Mesendoderm (in vitro differentiated cells): ENCODE measurements at regions not wholly inside any gene's neighbourhood (a gene's known extent, or its start where the extent isn't known, plus 50 kb on each side); places are given as distances from the start of the nearest gene placed in this dataset.
A peak's percentile ranks its signal among the peaks of the same experiment; 100 is the strongest.

Experiments used
- DNase-seq: peaks from one replicate; pipeline ENCODE4 v3.0.0; 2013
- H2AK5ac ChIP-seq: 2 replicates; pipeline ENCODE4 v1.6.1; 2013; ENCODE audit warnings: low read length, inconsistent platforms
- H2BK120ac ChIP-seq: 2 replicates; pipeline ENCODE4 v1.6.1; 2013; ENCODE audit warnings: low read depth, mild to moderate bottlenecking, low read length, moderate library complexity, mixed read lengths
- H2BK15ac ChIP-seq: replicated peaks from 2 replicates; pipeline ENCODE4 v1.6.1; 2013; ENCODE audit warnings: low read depth, mild to moderate bottlenecking, moderate library complexity
- H2BK5ac ChIP-seq: 2 replicates; pipeline ENCODE4 v1.6.1; 2013; ENCODE audit warnings: low read length, inconsistent platforms
- H3K18ac ChIP-seq: 2 replicates; pipeline ENCODE4 v1.6.1; 2013; ENCODE audit warnings: mild to moderate bottlenecking, low read length, mixed read lengths
- H3K23ac ChIP-seq: one replicate; pipeline ENCODE4 v1.6.1; 2013; ENCODE audit warnings: low read length
- H3K27ac ChIP-seq: 2 replicates; pipeline ENCODE4 v1.5.1; 2013; ENCODE audit warnings: low read depth, mild to moderate bottlenecking, inconsistent platforms, low read length, moderate library complexity
- H3K27me3 ChIP-seq: 2 replicates; pipeline ENCODE4 v1.6.1; 2013; ENCODE audit warnings: low read length, control low read depth, mild to moderate bottlenecking, inconsistent platforms; ENCODE audit not compliant: insufficient read depth, poor library complexity
- H3K36me3 ChIP-seq: 2 replicates; pipeline ENCODE4 v1.6.1; 2013; ENCODE audit warnings: low read length, inconsistent platforms; ENCODE audit not compliant: control insufficient read depth, insufficient read depth
- H3K4ac ChIP-seq: one replicate; pipeline ENCODE4 v1.6.1; 2013; ENCODE audit warnings: low read depth, mild to moderate bottlenecking, low read length, moderate library complexity
- H3K4me1 ChIP-seq: 2 replicates; pipeline ENCODE4 v1.6.1; 2013; ENCODE audit warnings: low read depth, low read length, inconsistent platforms; ENCODE audit not compliant: control insufficient read depth
- H3K4me2 ChIP-seq: 2 replicates; pipeline ENCODE4 v1.6.1; 2013; ENCODE audit warnings: low read length
- H3K4me3 ChIP-seq: 2 replicates; pipeline ENCODE4 v1.5.1; 2013; ENCODE audit warnings: mild to moderate bottlenecking, low read length
- H3K56ac ChIP-seq: one replicate; pipeline ENCODE4 v1.6.1; 2013; ENCODE audit warnings: low read length
- H3K79me1 ChIP-seq: 2 replicates; pipeline ENCODE4 v1.6.1; 2013; ENCODE audit warnings: low read length, inconsistent platforms
- H3K79me2 ChIP-seq: 2 replicates; pipeline ENCODE4 v1.6.1; 2013; ENCODE audit warnings: mild to moderate bottlenecking, low read length; ENCODE audit not compliant: control insufficient read depth, insufficient read depth
- H3K9ac ChIP-seq: 2 replicates; pipeline ENCODE4 v1.6.1; 2013; ENCODE audit warnings: low read length, inconsistent platforms
- H4K5ac ChIP-seq: one replicate; pipeline ENCODE4 v1.6.1; 2013; ENCODE audit warnings: low read length
- H4K8ac ChIP-seq: one replicate; pipeline ENCODE4 v1.6.1; 2013; ENCODE audit warnings: low read depth, mild to moderate bottlenecking, control low read depth, low read length, moderate library complexity
- WGBS: extraction: QIAGEN DNeasy Blood & Tissue Kit; methylation state at CpG from one replicate; pipeline ENCODE4 v1.1.7; 2013; ENCODE audit warnings: low lambda C conversion rate, missing lambda C conversion rate; ENCODE audit not compliant: insufficient coverage; ENCODE audit errors: extremely low coverage; 5-methylcytosine and 5-hydroxymethylcytosine counted together

GRCh38 chr6:91173186-91173585 is 586.3 kb upstream of the MAP3K7 start:
- H3K18ac ChIP-seq = no peak overlapping the region
- H3K4me3 ChIP-seq = no peak overlapping the region
- H2BK15ac ChIP-seq = no peak overlapping the region
- H2BK120ac ChIP-seq = no peak overlapping the region
- H3K27me3 ChIP-seq = no peaks in the 10 kb centered on the region
- no peak overlapping the region for H3K56ac ChIP-seq
- no peak for DNase-seq
- no peak overlapping the region for H3K27ac ChIP-seq
- no peaks in the 10 kb centered on the region for H3K36me3 ChIP-seq
- H4K8ac ChIP-seq = no peak overlapping the region
- H2AK5ac ChIP-seq = no peak overlapping the region
- H2BK5ac ChIP-seq = no peak overlapping the region
- no peaks in the 10 kb centered on the region for H3K79me1 ChIP-seq
- H3K23ac ChIP-seq = no peak overlapping the region
- H3K4me1 ChIP-seq = no peaks in the 10 kb centered on the region
- H3K79me2 ChIP-seq = no peaks in the 10 kb centered on the region
- no CpG with 5 or more reads among the region's 3 CpGs for WGBS
- no peak overlapping the region for H3K4me2 ChIP-seq
- H4K5ac ChIP-seq = no peak overlapping the region
- no peak overlapping the region for H3K4ac ChIP-seq
- H3K9ac ChIP-seq = no peak overlapping the region

GRCh38 chr6:91171754-91172462 is 585.0 kb upstream of the MAP3K7 start:
- H3K56ac ChIP-seq = no peak overlapping the region
- WGBS = no CpG with 5 or more reads among the region's 7 CpGs
- H3K79me1 ChIP-seq = no peaks in the 10 kb centered on the region
- H2BK15ac ChIP-seq = no peak overlapping the region
- no peak overlapping the region for H3K9ac ChIP-seq
- no peaks in the 10 kb centered on the region for H3K79me2 ChIP-seq
- H2AK5ac ChIP-seq = no peak overlapping the region
- H2BK120ac ChIP-seq = no peak overlapping the region
- H3K18ac ChIP-seq = no peak overlapping the region
- no peak overlapping the region for H4K8ac ChIP-seq
- H3K4ac ChIP-seq = no peak overlapping the region
- no peak for DNase-seq
- no peak overlapping the region for H3K4me3 ChIP-seq
- H3K23ac ChIP-seq = no peak overlapping the region
- H3K4me2 ChIP-seq = no peak overlapping the region
- H3K4me1 ChIP-seq = no peaks in the 10 kb centered on the region
- H3K27ac ChIP-seq = no peak overlapping the region
- H4K5ac ChIP-seq = no peak overlapping the region
- no peaks in the 10 kb centered on the region for H3K36me3 ChIP-seq
- H2BK5ac ChIP-seq = no peak overlapping the region
- no peaks in the 10 kb centered on the region for H3K27me3 ChIP-seq

- Histone ChIP-seq H4K5ac (no peak overlapping the region), H3K79me2 (no peaks in the 10 kb centered on the region), H2AK5ac (no peak overlapping the region), H3K36me3 (no peaks in the 10 kb centered on the region), H3K4me2 (no peak overlapping the region), H2BK120ac (no peak overlapping the region), H3K4me3 (no peak overlapping the region), H3K23ac (no peak overlapping the region), H3K18ac (no peak overlapping the region), H3K9ac (no peak overlapping the region), H4K8ac (no peak overlapping the region), H3K27ac (no peak overlapping the region), H3K27me3 (no peaks in the 10 kb centered on the region), H3K56ac (no peak overlapping the region), H2BK15ac (no peak overlapping the region), H3K79me1 (no peaks in the 10 kb centered on the region), H3K4me1 (no peaks in the 10 kb centered on the region), H2BK5ac (no peak overlapping the region), H3K4ac (no peak overlapping the region)
- DNase-seq = peak; percentile 42
- no CpG with 5 or more reads among the region's 3 CpGs for WGBS
Observed at GRCh38 chr6:91167846-91168245, 581.0 kb upstream of the MAP3K7 start.

GRCh38 chr6:91166271-91167046 is 579.6 kb upstream of the MAP3K7 start:
- H3K9ac ChIP-seq = no peak overlapping the region
- H3K27ac ChIP-seq = no peak overlapping the region
- no peak overlapping the region for H3K4me3 ChIP-seq
- H3K79me1 ChIP-seq = no peaks in the 10 kb centered on the region
- H3K4me1 ChIP-seq = no peaks in the 10 kb centered on the region
- H2AK5ac ChIP-seq = no peak overlapping the region
- no peak for DNase-seq
- H3K18ac ChIP-seq = no peak overlapping the region
- H3K4me2 ChIP-seq = no peak overlapping the region
- no peak overlapping the region for H2BK5ac ChIP-seq
- H3K4ac ChIP-seq = no peak overlapping the region
- H3K36me3 ChIP-seq = no peaks in the 10 kb centered on the region
- H3K23ac ChIP-seq = no peak overlapping the region
- H3K27me3 ChIP-seq = no peaks in the 10 kb centered on the region
- no peak overlapping the region for H2BK120ac ChIP-seq
- H3K56ac ChIP-seq = no peak overlapping the region
- no peaks in the 10 kb centered on the region for H3K79me2 ChIP-seq
- no peak overlapping the region for H2BK15ac ChIP-seq
- no peak overlapping the region for H4K5ac ChIP-seq
- no CpG with 5 or more reads among the region's 11 CpGs for WGBS
- H4K8ac ChIP-seq = no peak overlapping the region

- no peaks in the 10 kb centered on the region for H3K79me1 ChIP-seq
- no peak overlapping the region for H2BK5ac ChIP-seq
- no peak overlapping the region for H2AK5ac ChIP-seq
- no peak overlapping the region for H3K9ac ChIP-seq
- no peaks in the 10 kb centered on the region for H3K79me2 ChIP-seq
- no peak overlapping the region for H4K8ac ChIP-seq
- H3K4me3 ChIP-seq = no peak overlapping the region
- H3K36me3 ChIP-seq = no peaks in the 10 kb centered on the region
- H3K56ac ChIP-seq = no peak overlapping the region
- DNase-seq = no peak
- no peak overlapping the region for H2BK120ac ChIP-seq
- no peak overlapping the region for H3K4me2 ChIP-seq
- H2BK15ac ChIP-seq = no peak overlapping the region
- no peak overlapping the region for H3K18ac ChIP-seq
- no peaks in the 10 kb centered on the region for H3K27me3 ChIP-seq
- H4K5ac ChIP-seq = no peak overlapping the region
- H3K4me1 ChIP-seq = no peaks in the 10 kb centered on the region
- H3K23ac ChIP-seq = no peak overlapping the region
- H3K27ac ChIP-seq = no peak overlapping the region
- WGBS = no CpG with 5 or more reads among the region's 7 CpGs
- no peak overlapping the region for H3K4ac ChIP-seq
Observed at GRCh38 chr6:91164105-91164504, 577.2 kb upstream of the MAP3K7 start.
